ENCODE measurements at regions not wholly inside any gene's neighbourhood (a gene's known extent, or its start where the extent isn't known, plus 50 kb on each side); places are given as distances from the start of the nearest gene placed in this dataset.

DNA sequence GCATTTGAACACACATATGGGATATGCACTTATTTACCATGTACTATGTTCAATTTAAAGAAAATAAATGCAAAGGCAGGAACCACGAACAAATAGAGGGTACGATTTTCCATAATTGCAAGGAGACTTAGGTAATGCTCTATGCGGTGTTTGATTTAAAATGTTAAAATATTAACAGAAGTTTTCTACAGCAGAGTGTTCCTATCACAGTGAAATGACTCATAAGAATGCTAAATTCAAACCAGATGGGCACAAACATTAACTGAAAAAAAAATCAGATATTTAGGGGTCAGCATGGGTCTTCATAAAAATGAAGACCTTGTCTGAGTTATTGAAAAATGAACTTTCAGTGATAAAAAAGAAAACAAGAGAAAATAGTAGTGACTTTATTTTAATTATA is 65.4 kb downstream of the LLPH start:
- no peaks in the 10 kb centered on the region for H3K9me3 ChIP-seq (ENCODE audit: control insufficient read depth, insufficient read depth, low read depth, low read length)
- ChIA-PET POLR2A (no interaction called here), CTCF (no interaction called here)
- no peak overlapping the region for H3K4me3 ChIP-seq (ENCODE audit: low read depth in 2 of 2, low read length in 2 of 2)
- H3K36me3 ChIP-seq (ENCODE audit: control insufficient read depth, insufficient read depth, low read length) = no peaks in the 10 kb centered on the region
- no TSS peak for BruUV-seq (replicated peaks)
- DNase-seq (ENCODE audit: low read depth, low spot score) (no peak), ATAC-seq (no peak)
- no peak overlapping the region for H3K27ac ChIP-seq (ENCODE audit: low read length)
- TF ChIP-seq, protein P1, sequence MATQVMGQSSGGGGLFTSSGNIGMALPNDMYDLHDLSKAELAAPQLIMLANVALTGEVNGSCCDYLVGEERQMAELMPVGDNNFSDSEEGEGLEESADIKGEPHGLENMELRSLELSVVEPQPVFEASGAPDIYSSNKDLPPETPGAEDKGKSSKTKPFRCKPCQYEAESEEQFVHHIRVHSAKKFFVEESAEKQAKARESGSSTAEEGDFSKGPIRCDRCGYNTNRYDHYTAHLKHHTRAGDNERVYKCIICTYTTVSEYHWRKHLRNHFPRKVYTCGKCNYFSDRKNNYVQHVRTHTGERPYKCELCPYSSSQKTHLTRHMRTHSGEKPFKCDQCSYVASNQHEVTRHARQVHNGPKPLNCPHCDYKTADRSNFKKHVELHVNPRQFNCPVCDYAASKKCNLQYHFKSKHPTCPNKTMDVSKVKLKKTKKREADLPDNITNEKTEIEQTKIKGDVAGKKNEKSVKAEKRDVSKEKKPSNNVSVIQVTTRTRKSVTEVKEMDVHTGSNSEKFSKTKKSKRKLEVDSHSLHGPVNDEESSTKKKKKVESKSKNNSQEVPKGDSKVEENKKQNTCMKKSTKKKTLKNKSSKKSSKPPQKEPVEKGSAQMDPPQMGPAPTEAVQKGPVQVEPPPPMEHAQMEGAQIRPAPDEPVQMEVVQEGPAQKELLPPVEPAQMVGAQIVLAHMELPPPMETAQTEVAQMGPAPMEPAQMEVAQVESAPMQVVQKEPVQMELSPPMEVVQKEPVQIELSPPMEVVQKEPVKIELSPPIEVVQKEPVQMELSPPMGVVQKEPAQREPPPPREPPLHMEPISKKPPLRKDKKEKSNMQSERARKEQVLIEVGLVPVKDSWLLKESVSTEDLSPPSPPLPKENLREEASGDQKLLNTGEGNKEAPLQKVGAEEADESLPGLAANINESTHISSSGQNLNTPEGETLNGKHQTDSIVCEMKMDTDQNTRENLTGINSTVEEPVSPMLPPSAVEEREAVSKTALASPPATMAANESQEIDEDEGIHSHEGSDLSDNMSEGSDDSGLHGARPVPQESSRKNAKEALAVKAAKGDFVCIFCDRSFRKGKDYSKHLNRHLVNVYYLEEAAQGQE (IDR thresholded peaks at IDR 0.05; ENCODE audit: insufficient read depth in 1 of 2, low read depth in 2 of 2, low read length in 1 of 2) = no peak
- TF ChIP-seq POLR2AphosphoS5 (IDR thresholded peaks at IDR 0.05; ENCODE audit: low read depth, low read length) (no peak), SIN3A (IDR thresholded peaks at IDR 0.05; ENCODE audit: borderline replicate concordance, insufficient read depth, low read depth, low read length) (no peak), TCF7L2 (IDR thresholded peaks at IDR 0.05; ENCODE audit: low read depth, low read length) (no peak)
- TF ChIP-seq, protein P2, sequence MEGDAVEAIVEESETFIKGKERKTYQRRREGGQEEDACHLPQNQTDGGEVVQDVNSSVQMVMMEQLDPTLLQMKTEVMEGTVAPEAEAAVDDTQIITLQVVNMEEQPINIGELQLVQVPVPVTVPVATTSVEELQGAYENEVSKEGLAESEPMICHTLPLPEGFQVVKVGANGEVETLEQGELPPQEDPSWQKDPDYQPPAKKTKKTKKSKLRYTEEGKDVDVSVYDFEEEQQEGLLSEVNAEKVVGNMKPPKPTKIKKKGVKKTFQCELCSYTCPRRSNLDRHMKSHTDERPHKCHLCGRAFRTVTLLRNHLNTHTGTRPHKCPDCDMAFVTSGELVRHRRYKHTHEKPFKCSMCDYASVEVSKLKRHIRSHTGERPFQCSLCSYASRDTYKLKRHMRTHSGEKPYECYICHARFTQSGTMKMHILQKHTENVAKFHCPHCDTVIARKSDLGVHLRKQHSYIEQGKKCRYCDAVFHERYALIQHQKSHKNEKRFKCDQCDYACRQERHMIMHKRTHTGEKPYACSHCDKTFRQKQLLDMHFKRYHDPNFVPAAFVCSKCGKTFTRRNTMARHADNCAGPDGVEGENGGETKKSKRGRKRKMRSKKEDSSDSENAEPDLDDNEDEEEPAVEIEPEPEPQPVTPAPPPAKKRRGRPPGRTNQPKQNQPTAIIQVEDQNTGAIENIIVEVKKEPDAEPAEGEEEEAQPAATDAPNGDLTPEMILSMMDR (IDR thresholded peaks at IDR 0.05) = no peak
- no peaks in the 10 kb centered on the region for H3K27me3 ChIP-seq (ENCODE audit: control insufficient read depth, insufficient read depth, low read length)
- intact Hi-C loops (cut with micrococcal nuclease; ENCODE audit: unreplicated experiment) = no loop called here
- in situ Hi-C loops (cut with HindIII; ENCODE audit: low pct_unique_long_range_greater_than_20kb, low sequenced_read_pairs) = no loop called here
- no peaks in the 10 kb centered on the region for H3K4me1 ChIP-seq (ENCODE audit: control insufficient read depth, insufficient read depth, low read length)

DNA sequence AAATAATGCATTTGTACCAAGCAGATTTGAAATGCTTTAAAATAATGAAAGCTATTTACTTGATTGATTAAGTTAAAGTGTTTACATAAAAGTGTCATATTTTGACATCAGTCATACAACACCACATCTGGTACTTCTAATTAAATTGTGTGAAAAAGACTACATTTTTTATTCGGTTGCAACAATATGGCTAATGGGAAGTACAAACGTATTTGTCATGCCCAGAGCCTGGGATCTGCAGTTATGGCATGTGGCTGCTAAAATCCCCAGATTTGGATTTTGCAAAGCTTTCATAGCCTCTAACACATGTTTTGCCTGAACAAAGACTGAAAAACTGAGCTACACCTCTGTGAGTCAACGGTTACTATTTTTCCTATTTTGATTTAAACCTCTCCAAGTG is 66.6 kb downstream of the LLPH start:
- Histone ChIP-seq H3K4me1 (ENCODE audit: control insufficient read depth, insufficient read depth, low read length) (no peaks in the 10 kb centered on the region), H3K36me3 (ENCODE audit: control insufficient read depth, insufficient read depth, low read length) (no peaks in the 10 kb centered on the region), H3K4me3 (ENCODE audit: low read depth in 2 of 2, low read length in 2 of 2) (no peak overlapping the region), H3K9me3 (ENCODE audit: control insufficient read depth, insufficient read depth, low read depth, low read length) (no peaks in the 10 kb centered on the region), H3K27ac (ENCODE audit: low read length) (no peak overlapping the region), H3K27me3 (ENCODE audit: control insufficient read depth, insufficient read depth, low read length) (no peaks in the 10 kb centered on the region)
- intact Hi-C loops (cut with micrococcal nuclease; ENCODE audit: unreplicated experiment) = no loop called here
- POLR2A ChIA-PET = no interaction called here
- in situ Hi-C loops (cut with HindIII; ENCODE audit: low pct_unique_long_range_greater_than_20kb, low sequenced_read_pairs) = no loop called here
- BruUV-seq (replicated peaks) = no TSS peak
- TF ChIP-seq, protein P2 (IDR thresholded peaks at IDR 0.05) = no peak
- no peak for TF ChIP-seq TCF7L2 (IDR thresholded peaks at IDR 0.05; ENCODE audit: low read depth, low read length)
- TF ChIP-seq SIN3A (IDR thresholded peaks at IDR 0.05; ENCODE audit: borderline replicate concordance, insufficient read depth, low read depth, low read length) = no peak
- no peak for TF ChIP-seq POLR2AphosphoS5 (IDR thresholded peaks at IDR 0.05; ENCODE audit: low read depth, low read length)
- TF ChIP-seq, protein P1 (IDR thresholded peaks at IDR 0.05; ENCODE audit: insufficient read depth in 1 of 2, low read depth in 2 of 2, low read length in 1 of 2) = no peak
- ATAC-seq = no peak
- CTCF ChIA-PET = no interaction called here
- no peak for DNase-seq (ENCODE audit: low read depth, low spot score)
